ENCODE measurements at regions not wholly inside any gene's neighbourhood (a gene's known extent, or its start where the extent isn't known, plus 50 kb on each side); places are given as distances from the start of the nearest gene placed in this dataset.

DNA sequence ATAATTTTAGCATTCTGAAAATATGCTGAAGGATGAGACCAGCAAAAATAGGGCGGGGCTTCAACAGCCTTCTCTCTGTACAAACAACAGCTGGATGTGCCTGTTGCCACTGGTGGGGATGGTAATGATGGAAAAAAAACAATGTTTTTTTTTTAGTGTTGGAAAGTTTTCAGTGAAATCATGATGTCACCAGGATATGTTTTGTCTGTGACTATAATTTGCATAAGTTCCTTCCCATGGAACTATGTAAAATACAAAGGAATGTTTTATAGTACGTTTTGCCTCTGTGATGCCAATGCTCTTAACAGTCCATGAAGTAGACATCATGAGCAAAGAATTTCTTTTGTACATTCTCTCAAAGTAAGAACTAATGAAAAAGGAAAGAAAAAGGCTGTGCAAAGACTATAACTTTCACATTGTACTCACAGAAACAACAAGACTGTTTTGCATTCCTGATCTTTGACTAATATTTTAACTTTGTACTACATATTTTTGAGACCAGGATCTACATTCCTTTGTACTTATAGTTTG is 589.7 kb downstream of the SPRY1 start:
- Histone ChIP-seq H3K27me3 (ENCODE audit: insufficient read depth, low read length) (no peaks in the 10 kb centered on the region), H3K4me3 (ENCODE audit: low read depth, low read length) (peak overlapping the region; percentile 23), H3K4me1 (ENCODE audit: control insufficient read depth, insufficient read depth, low read length, unreplicated experiment) (peaks cover 21% of the 10 kb centered on the region), H3K79me2 (ENCODE audit: control insufficient read depth, insufficient read depth, low read length, unreplicated experiment) (no peaks in the 10 kb centered on the region), H3K27ac (ENCODE audit: low read depth, low read length) (peak overlapping the region; percentile 95), H3K36me3 (ENCODE audit: insufficient read depth, low read length) (no peaks in the 10 kb centered on the region), H2AFZ (ENCODE audit: low read length, unreplicated experiment) (peak overlapping the region; percentile 19)

DNA sequence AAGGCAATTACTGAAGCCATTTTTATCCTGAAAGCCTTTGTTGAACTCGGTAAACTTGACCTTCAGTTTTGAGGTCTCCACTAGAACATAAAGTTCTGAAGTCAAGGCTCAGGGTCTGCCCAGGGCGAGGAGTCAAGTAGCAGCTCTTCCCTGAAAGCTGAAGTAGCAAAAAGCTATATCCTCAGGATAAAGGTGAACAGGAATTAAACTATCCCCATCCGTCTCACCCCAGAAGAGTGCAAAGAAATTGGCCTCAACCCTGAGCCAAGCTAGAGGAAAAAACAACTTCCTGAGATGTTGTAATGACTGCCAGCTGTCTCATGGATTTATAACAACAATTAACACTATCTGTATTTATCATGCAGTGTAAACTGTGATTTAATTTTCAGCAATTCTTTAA is 590.8 kb downstream of the SPRY1 start:
- no peaks in the 10 kb centered on the region for H3K27me3 ChIP-seq (ENCODE audit: insufficient read depth, low read length)
- H3K27ac ChIP-seq (ENCODE audit: low read depth, low read length) = peak overlapping the region; percentile 95
- H3K36me3 ChIP-seq (ENCODE audit: insufficient read depth, low read length) = no peaks in the 10 kb centered on the region
- no peak overlapping the region for H3K4me3 ChIP-seq (ENCODE audit: low read depth, low read length)
- peaks cover 21% of the 10 kb centered on the region for H3K4me1 ChIP-seq (ENCODE audit: control insufficient read depth, insufficient read depth, low read length, unreplicated experiment)
- H2AFZ ChIP-seq (ENCODE audit: low read length, unreplicated experiment) = no peak overlapping the region
- no peaks in the 10 kb centered on the region for H3K79me2 ChIP-seq (ENCODE audit: control insufficient read depth, insufficient read depth, low read length, unreplicated experiment)

DNA sequence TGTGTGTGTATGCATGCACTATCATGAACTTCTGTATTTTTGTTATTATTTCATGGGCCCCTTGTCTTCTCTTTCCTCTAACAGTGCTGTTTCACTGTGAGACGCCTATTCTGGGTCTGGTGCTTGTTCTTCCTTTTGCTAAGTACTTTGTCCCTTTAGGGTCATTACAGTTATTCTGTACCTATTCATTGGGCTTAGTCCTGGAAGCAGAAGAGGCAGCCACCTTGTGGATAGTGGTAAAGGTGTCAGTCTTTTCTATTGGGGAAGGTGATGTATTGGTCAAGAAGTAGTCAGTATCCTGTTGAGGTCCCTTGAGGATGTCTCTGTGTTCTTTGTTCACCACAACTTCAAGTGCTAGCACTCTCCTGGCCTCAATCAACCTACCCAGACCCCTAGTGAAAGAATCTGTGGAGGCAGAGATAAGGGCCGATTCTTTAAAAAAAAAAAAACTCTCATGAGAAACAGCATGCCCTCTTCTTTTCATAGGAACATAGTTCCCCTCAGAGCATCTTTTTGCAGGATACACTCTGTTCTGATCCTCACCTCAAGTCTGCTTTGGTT is 593.8 kb downstream of the SPRY1 start:
- no peaks in the 10 kb centered on the region for H3K79me2 ChIP-seq (ENCODE audit: control insufficient read depth, insufficient read depth, low read length, unreplicated experiment)
- peaks cover 21% of the 10 kb centered on the region for H3K4me1 ChIP-seq (ENCODE audit: control insufficient read depth, insufficient read depth, low read length, unreplicated experiment)
- H3K4me3 ChIP-seq (ENCODE audit: low read depth, low read length) = no peak overlapping the region
- H3K36me3 ChIP-seq (ENCODE audit: insufficient read depth, low read length) = no peaks in the 10 kb centered on the region
- no peaks in the 10 kb centered on the region for H3K27me3 ChIP-seq (ENCODE audit: insufficient read depth, low read length)
- H2AFZ ChIP-seq (ENCODE audit: low read length, unreplicated experiment) = no peak overlapping the region
- no peak overlapping the region for H3K27ac ChIP-seq (ENCODE audit: low read depth, low read length)

DNA sequence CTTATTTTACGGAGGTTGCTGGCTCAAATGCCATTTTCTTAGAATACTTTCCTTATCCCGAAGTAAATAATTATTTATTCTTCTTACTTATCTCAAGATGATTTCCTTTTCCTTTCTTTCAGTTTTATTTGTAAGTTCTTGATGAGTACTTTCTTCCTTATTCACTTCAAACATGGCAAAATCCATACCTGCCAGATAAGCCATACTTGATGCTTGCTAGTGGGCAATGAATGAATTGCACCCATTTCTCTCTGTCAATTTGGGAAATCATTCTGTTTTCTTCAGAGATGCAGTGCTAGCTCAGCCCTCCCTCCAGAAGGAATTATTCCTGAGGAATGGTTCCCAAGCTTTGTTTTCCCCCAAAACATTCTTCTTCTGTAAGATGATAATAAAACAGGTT is 598.3 kb downstream of the SPRY1 start:
- Histone ChIP-seq H3K36me3 (ENCODE audit: insufficient read depth, low read length) (no peaks in the 10 kb centered on the region), H3K4me1 (ENCODE audit: control insufficient read depth, insufficient read depth, low read length, unreplicated experiment) (peaks cover 21% of the 10 kb centered on the region), H3K27ac (ENCODE audit: low read depth, low read length) (no peak overlapping the region), H3K27me3 (ENCODE audit: insufficient read depth, low read length) (no peaks in the 10 kb centered on the region), H2AFZ (ENCODE audit: low read length, unreplicated experiment) (no peak overlapping the region), H3K79me2 (ENCODE audit: control insufficient read depth, insufficient read depth, low read length, unreplicated experiment) (no peaks in the 10 kb centered on the region), H3K4me3 (ENCODE audit: low read depth, low read length) (no peak overlapping the region)

DNA sequence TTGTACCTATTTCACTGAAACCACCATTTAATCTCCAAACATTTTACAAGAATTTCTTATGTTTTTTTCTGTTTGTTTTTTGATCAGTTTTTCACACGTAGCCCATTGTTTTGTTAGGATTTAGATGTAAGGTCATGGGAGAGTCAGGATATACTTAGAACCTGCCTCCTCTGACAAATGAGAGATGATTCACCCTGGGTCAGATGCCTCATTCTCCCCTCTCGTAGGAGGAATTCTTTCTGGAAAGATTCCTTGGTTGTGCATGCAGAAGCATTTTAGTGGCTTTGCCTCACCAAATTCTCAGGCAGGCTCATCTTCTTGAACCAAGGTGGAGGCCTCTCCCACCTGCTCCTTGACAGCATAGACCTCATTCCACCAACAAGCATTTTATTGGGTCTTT is 599.3 kb downstream of the SPRY1 start:
- H3K27ac ChIP-seq (ENCODE audit: low read depth, low read length) = peak overlapping the region; percentile 37
- no peaks in the 10 kb centered on the region for H3K27me3 ChIP-seq (ENCODE audit: insufficient read depth, low read length)
- H2AFZ ChIP-seq (ENCODE audit: low read length, unreplicated experiment) = no peak overlapping the region
- no peak overlapping the region for H3K4me3 ChIP-seq (ENCODE audit: low read depth, low read length)
- peaks cover 21% of the 10 kb centered on the region for H3K4me1 ChIP-seq (ENCODE audit: control insufficient read depth, insufficient read depth, low read length, unreplicated experiment)
- H3K79me2 ChIP-seq (ENCODE audit: control insufficient read depth, insufficient read depth, low read length, unreplicated experiment) = no peaks in the 10 kb centered on the region
- H3K36me3 ChIP-seq (ENCODE audit: insufficient read depth, low read length) = no peaks in the 10 kb centered on the region

DNA sequence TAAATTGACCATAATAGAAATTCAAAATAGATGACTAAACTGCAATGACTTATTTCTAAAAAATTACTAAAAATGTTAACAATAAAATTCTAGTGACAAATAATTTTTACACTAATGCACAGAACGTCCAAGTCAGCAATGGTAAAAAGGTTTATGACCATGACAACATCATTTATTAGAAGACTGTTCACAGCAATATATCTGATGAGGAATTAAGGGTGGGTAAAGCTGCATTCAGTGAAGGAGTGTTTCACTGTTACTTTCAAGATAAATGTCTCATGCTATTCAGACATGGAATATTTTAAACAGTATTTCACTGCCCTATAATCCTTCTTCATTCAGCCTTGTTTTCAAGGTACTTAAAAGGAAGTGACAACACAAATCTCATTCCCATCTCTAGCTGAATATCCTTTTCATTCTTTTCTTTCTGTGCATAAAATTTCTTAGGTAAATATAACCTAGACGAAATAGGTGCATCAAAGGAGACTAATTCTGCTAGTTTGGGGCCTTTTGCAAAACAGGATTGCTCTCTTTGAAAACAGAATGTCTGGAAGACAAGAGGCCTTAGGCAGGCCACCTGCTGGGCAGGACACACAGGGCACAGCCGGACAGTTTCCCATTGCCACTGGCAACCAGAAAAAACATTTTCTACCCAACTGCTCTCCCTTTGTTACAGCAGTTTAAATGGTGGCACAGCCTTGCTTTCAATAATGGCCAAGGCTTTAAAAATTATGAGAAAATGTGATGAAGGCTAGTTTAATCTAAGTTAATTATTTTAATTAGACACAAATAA is 600.3 kb downstream of the SPRY1 start:
- H3K27me3 ChIP-seq (ENCODE audit: insufficient read depth, low read length) = no peaks in the 10 kb centered on the region
- H3K79me2 ChIP-seq (ENCODE audit: control insufficient read depth, insufficient read depth, low read length, unreplicated experiment) = no peaks in the 10 kb centered on the region
- no peaks in the 10 kb centered on the region for H3K36me3 ChIP-seq (ENCODE audit: insufficient read depth, low read length)
- H2AFZ ChIP-seq (ENCODE audit: low read length, unreplicated experiment) = peak overlapping the region; percentile 24
- peaks cover 21% of the 10 kb centered on the region for H3K4me1 ChIP-seq (ENCODE audit: control insufficient read depth, insufficient read depth, low read length, unreplicated experiment)
- H3K27ac ChIP-seq (ENCODE audit: low read depth, low read length) = peak overlapping the region; percentile 31; the same call in 1 of the 2 replicates
- H3K4me3 ChIP-seq (ENCODE audit: low read depth, low read length) = no peak overlapping the region

DNA sequence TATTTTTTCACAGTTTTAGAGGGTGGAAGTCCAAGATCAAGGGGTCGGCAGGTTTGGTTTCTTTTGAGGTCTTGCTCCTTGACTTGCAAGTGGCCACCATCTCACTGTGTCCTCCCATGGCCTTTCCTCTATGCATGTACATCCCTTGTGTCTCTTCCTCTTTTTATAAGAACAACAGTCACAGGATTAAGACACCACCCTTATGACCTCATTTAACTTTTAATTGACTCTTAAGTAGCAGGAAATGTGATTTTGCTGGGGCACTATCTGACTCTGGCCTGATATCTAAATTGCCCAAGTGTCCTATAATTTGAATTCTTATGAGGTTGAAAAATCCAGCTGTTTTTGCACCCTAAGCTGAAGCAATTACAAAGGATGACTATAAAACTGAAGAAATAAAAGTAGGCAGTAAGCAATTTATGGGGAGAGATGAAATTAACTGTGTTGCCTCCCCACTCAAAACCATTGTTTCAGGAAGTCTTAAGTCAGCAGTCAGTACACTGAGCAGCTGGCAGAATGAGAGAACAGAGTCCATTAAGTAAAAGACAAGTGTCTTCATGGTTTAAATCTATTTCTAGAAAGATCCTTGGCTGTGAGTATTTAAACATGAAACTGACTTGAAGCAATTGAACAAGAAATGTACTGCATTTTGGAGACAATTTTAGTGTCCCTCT is 601.3 kb downstream of the SPRY1 start:
- Histone ChIP-seq H3K36me3 (ENCODE audit: insufficient read depth, low read length) (no peaks in the 10 kb centered on the region), H3K4me1 (ENCODE audit: control insufficient read depth, insufficient read depth, low read length, unreplicated experiment) (peaks cover 21% of the 10 kb centered on the region), H3K79me2 (ENCODE audit: control insufficient read depth, insufficient read depth, low read length, unreplicated experiment) (no peaks in the 10 kb centered on the region), H3K4me3 (ENCODE audit: low read depth, low read length) (no peak overlapping the region), H3K27ac (ENCODE audit: low read depth, low read length) (no peak overlapping the region), H2AFZ (ENCODE audit: low read length, unreplicated experiment) (no peak overlapping the region), H3K27me3 (ENCODE audit: insufficient read depth, low read length) (no peaks in the 10 kb centered on the region)

DNA sequence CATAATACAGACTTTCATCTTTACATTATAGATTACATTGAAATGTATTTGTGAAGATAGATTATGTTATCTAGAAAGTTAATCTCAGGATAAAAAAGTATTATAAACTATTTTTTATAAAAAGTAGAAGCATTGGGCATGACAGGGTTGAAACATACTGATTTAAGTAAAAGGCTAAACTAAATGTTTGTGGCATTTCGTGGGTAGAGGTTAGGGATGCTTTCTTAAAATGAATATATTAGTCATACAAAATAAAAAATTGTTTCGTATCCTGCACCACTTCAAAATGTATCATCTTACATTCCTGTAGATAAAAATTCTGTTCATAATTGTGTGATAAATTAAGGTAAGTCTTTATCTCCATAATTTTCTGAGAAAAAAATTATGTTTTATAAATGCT is 603.6 kb downstream of the SPRY1 start:
- no peak overlapping the region for H3K4me3 ChIP-seq (ENCODE audit: low read depth, low read length)
- no peaks in the 10 kb centered on the region for H3K27me3 ChIP-seq (ENCODE audit: insufficient read depth, low read length)
- no peaks in the 10 kb centered on the region for H3K36me3 ChIP-seq (ENCODE audit: insufficient read depth, low read length)
- no peaks in the 10 kb centered on the region for H3K79me2 ChIP-seq (ENCODE audit: control insufficient read depth, insufficient read depth, low read length, unreplicated experiment)
- H2AFZ ChIP-seq (ENCODE audit: low read length, unreplicated experiment) = no peak overlapping the region
- H3K4me1 ChIP-seq (ENCODE audit: control insufficient read depth, insufficient read depth, low read length, unreplicated experiment) = peaks cover 21% of the 10 kb centered on the region
- H3K27ac ChIP-seq (ENCODE audit: low read depth, low read length) = no peak overlapping the region

DNA sequence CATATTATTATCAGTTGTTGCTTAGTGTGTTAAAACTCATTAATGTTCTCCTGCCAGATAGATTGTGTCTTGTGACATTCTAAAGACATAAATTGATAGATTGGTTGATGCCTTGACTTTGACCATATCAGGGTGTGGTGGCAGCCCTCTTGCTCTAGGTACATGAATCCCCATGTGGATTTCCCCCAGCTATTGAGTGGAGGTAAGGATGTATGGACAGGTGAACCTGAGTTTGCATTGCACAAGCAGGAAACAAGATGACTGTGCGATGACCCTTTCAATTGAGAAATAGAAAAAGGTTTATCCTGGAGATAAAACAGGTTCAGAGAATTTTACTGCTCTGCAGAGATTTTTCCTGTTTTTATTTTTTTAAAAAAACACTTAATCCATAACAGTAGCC is 619.2 kb downstream of the SPRY1 start:
- Histone ChIP-seq H3K36me3 (ENCODE audit: insufficient read depth, low read length) (no peaks in the 10 kb centered on the region), H3K27me3 (ENCODE audit: insufficient read depth, low read length) (no peaks in the 10 kb centered on the region), H3K79me2 (ENCODE audit: control insufficient read depth, insufficient read depth, low read length, unreplicated experiment) (no peaks in the 10 kb centered on the region), H3K4me3 (ENCODE audit: low read depth, low read length) (no peak overlapping the region), H2AFZ (ENCODE audit: low read length, unreplicated experiment) (no peak overlapping the region), H3K27ac (ENCODE audit: low read depth, low read length) (no peak overlapping the region), H3K4me1 (ENCODE audit: control insufficient read depth, insufficient read depth, low read length, unreplicated experiment) (peaks cover 12% of the 10 kb centered on the region)

DNA sequence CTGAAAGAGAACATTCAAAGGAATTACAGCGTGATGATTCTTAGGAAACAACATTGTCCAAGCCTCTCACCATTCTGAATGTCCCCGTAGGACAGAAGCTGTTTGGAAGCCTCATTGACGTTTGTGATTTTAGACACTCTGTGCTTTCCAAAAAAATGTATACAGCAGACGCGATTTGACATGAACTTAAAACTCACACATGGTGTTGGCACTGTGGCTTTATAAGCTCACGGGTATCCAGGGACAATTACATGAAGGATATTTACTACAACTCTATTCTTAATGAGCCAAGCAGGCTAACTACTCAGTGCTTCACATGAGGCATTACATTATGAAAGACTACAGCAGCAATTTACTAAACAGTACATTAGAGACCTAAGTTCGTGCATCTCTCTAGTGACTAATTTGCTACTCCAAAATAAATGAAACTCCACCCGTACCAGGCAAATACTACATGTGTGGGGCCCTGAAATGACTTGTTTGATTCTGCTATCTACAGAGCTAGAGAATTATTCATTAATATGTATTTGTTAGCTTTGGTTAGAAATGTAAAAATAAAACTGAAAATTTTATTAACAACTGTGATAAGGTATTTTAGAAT is 620.7 kb downstream of the SPRY1 start:
- Histone ChIP-seq H2AFZ (ENCODE audit: low read length, unreplicated experiment) (no peak overlapping the region), H3K27me3 (ENCODE audit: insufficient read depth, low read length) (no peaks in the 10 kb centered on the region), H3K36me3 (ENCODE audit: insufficient read depth, low read length) (no peaks in the 10 kb centered on the region), H3K4me3 (ENCODE audit: low read depth, low read length) (no peak overlapping the region), H3K4me1 (ENCODE audit: control insufficient read depth, insufficient read depth, low read length, unreplicated experiment) (peaks cover 12% of the 10 kb centered on the region), H3K79me2 (ENCODE audit: control insufficient read depth, insufficient read depth, low read length, unreplicated experiment) (no peaks in the 10 kb centered on the region), H3K27ac (ENCODE audit: low read depth, low read length) (no peak overlapping the region)
